Activated naive CD4-positive, alpha-beta T cell treated with anti-CD3 and anti-CD28 coated beads, Interleukin-2, amount 50 U/mL, for 24 hours (primary cell): ENCODE measurements at regions not wholly inside any gene's neighbourhood (a gene's known extent, or its start where the extent isn't known, plus 50 kb on each side); places are given as distances from the start of the nearest gene placed in this dataset.
A peak's percentile ranks its signal among the peaks of the same experiment; 100 is the strongest.

ENCODE experiments used
- H3K27ac Mint-ChIP-seq: one replicate; pipeline ENCODE4 v1.8.0; 2021; ENCODE audit warnings: mild to moderate bottlenecking, mixed read lengths
- H3K27me3 Mint-ChIP-seq: one replicate; pipeline ENCODE4 v1.8.0; 2021; ENCODE audit warnings: mixed read lengths
- H3K36me3 Mint-ChIP-seq: one replicate; pipeline ENCODE4 v1.8.0; 2021; ENCODE audit warnings: mixed read lengths
- H3K4me1 Mint-ChIP-seq: one replicate; pipeline ENCODE4 v1.8.0; 2021; ENCODE audit warnings: mixed read lengths
- H3K4me3 Mint-ChIP-seq: one replicate; pipeline ENCODE4 v1.8.0; 2021; ENCODE audit warnings: mild to moderate bottlenecking, mixed read lengths
- H3K9me3 Mint-ChIP-seq: one replicate; pipeline ENCODE4 v1.8.0; 2021; ENCODE audit warnings: mixed read lengths

GRCh38 chr2:239612133-239612532 is 211.3 kb upstream of the HDAC4 start:
- Mint-ChIP-seq H3K4me1 (no peaks in the 10 kb centered on the region), H3K36me3 (peaks cover 1% of the 10 kb centered on the region), H3K27me3 (no peaks in the 10 kb centered on the region), H3K27ac (no peak overlapping the region), H3K9me3 (peaks cover 5% of the 10 kb centered on the region), H3K4me3 (no peak overlapping the region)

GRCh38 chr2:239611222-239611795 is 210.5 kb upstream of the HDAC4 start:
- no peaks in the 10 kb centered on the region for H3K27me3 Mint-ChIP-seq
- no peak overlapping the region for H3K4me3 Mint-ChIP-seq
- H3K27ac Mint-ChIP-seq, result no peak overlapping the region
- no peaks in the 10 kb centered on the region for H3K36me3 Mint-ChIP-seq
- H3K9me3 Mint-ChIP-seq, result no peaks in the 10 kb centered on the region
- no peaks in the 10 kb centered on the region for H3K4me1 Mint-ChIP-seq

- no peaks in the 10 kb centered on the region for H3K36me3 Mint-ChIP-seq
- no peak overlapping the region for H3K27ac Mint-ChIP-seq
- H3K27me3 Mint-ChIP-seq, result peaks cover 3% of the 10 kb centered on the region
- no peak overlapping the region for H3K4me3 Mint-ChIP-seq
- no peaks in the 10 kb centered on the region for H3K9me3 Mint-ChIP-seq
- no peaks in the 10 kb centered on the region for H3K4me1 Mint-ChIP-seq
Observed at GRCh38 chr2:239610457-239611221, 209.8 kb upstream of the HDAC4 start.

GRCh38 chr2:239609607-239610310 is 208.9 kb upstream of the HDAC4 start:
- no peaks in the 10 kb centered on the region for H3K36me3 Mint-ChIP-seq
- no peak overlapping the region for H3K4me3 Mint-ChIP-seq
- peak overlapping the region; percentile 74 for H3K27ac Mint-ChIP-seq
- no peaks in the 10 kb centered on the region for H3K4me1 Mint-ChIP-seq
- peaks cover 3% of the 10 kb centered on the region for H3K27me3 Mint-ChIP-seq
- H3K9me3 Mint-ChIP-seq, result no peaks in the 10 kb centered on the region

GRCh38 chr2:239609162-239609561 is 208.3 kb upstream of the HDAC4 start:
- Mint-ChIP-seq H3K27ac (peak overlapping the region; percentile 47), H3K9me3 (no peaks in the 10 kb centered on the region), H3K36me3 (no peaks in the 10 kb centered on the region), H3K4me3 (no peak overlapping the region), H3K27me3 (peaks cover 3% of the 10 kb centered on the region), H3K4me1 (no peaks in the 10 kb centered on the region)

GRCh38 chr2:239608723-239609122 is 207.9 kb upstream of the HDAC4 start:
- Mint-ChIP-seq H3K4me3 (no peak overlapping the region), H3K36me3 (no peaks in the 10 kb centered on the region), H3K4me1 (no peaks in the 10 kb centered on the region), H3K27me3 (peaks cover 3% of the 10 kb centered on the region), H3K27ac (no peak overlapping the region), H3K9me3 (no peaks in the 10 kb centered on the region)

- H3K4me3 Mint-ChIP-seq, result no peak overlapping the region
- H3K27ac Mint-ChIP-seq, result no peak overlapping the region
- H3K4me1 Mint-ChIP-seq, result no peaks in the 10 kb centered on the region
- H3K36me3 Mint-ChIP-seq, result no peaks in the 10 kb centered on the region
- peaks cover 3% of the 10 kb centered on the region for H3K27me3 Mint-ChIP-seq
- H3K9me3 Mint-ChIP-seq, result no peaks in the 10 kb centered on the region
Observed at GRCh38 chr2:239608260-239608659, 207.4 kb upstream of the HDAC4 start.

- Mint-ChIP-seq H3K27ac (no peak overlapping the region), H3K9me3 (no peaks in the 10 kb centered on the region), H3K4me1 (no peaks in the 10 kb centered on the region), H3K36me3 (no peaks in the 10 kb centered on the region), H3K4me3 (no peak overlapping the region), H3K27me3 (peaks cover 3% of the 10 kb centered on the region)
Observed at GRCh38 chr2:239607517-239608191, 206.8 kb upstream of the HDAC4 start.

GRCh38 chr2:239606741-239607516 is 206.1 kb upstream of the HDAC4 start:
- Mint-ChIP-seq H3K27ac (peak overlapping the region; percentile 7), H3K36me3 (no peaks in the 10 kb centered on the region), H3K4me3 (no peak overlapping the region), H3K9me3 (no peaks in the 10 kb centered on the region), H3K27me3 (peaks cover 3% of the 10 kb centered on the region), H3K4me1 (peaks cover 4% of the 10 kb centered on the region)

- Mint-ChIP-seq H3K36me3 (no peaks in the 10 kb centered on the region), H3K27me3 (peaks cover 3% of the 10 kb centered on the region), H3K4me1 (peaks cover 8% of the 10 kb centered on the region), H3K4me3 (no peak overlapping the region), H3K9me3 (no peaks in the 10 kb centered on the region), H3K27ac (no peak overlapping the region)
Observed at GRCh38 chr2:239605976-239606375, 205.2 kb upstream of the HDAC4 start.

- H3K36me3 Mint-ChIP-seq, result no peaks in the 10 kb centered on the region
- no peak overlapping the region for H3K27ac Mint-ChIP-seq
- peaks cover 8% of the 10 kb centered on the region for H3K4me1 Mint-ChIP-seq
- H3K27me3 Mint-ChIP-seq, result peaks cover 3% of the 10 kb centered on the region
- no peak overlapping the region for H3K4me3 Mint-ChIP-seq
- no peaks in the 10 kb centered on the region for H3K9me3 Mint-ChIP-seq
Observed at GRCh38 chr2:239605409-239605808, 204.6 kb upstream of the HDAC4 start.

GRCh38 chr2:239604861-239605260 is 204.0 kb upstream of the HDAC4 start:
- Mint-ChIP-seq H3K27me3 (peaks cover 3% of the 10 kb centered on the region), H3K9me3 (no peaks in the 10 kb centered on the region), H3K4me1 (peaks cover 8% of the 10 kb centered on the region), H3K4me3 (no peak overlapping the region), H3K36me3 (no peaks in the 10 kb centered on the region), H3K27ac (no peak overlapping the region)

GRCh38 chr2:239603411-239604356 is 202.9 kb upstream of the HDAC4 start:
- no peaks in the 10 kb centered on the region for H3K9me3 Mint-ChIP-seq
- H3K27me3 Mint-ChIP-seq, result peaks cover 3% of the 10 kb centered on the region
- H3K4me1 Mint-ChIP-seq, result peaks cover 8% of the 10 kb centered on the region
- no peak overlapping the region for H3K27ac Mint-ChIP-seq
- H3K36me3 Mint-ChIP-seq, result no peaks in the 10 kb centered on the region
- no peak overlapping the region for H3K4me3 Mint-ChIP-seq
